WTC11 (cell line): ENCODE measurements at regions not wholly inside any gene's neighbourhood (a gene's known extent, or its start where the extent isn't known, plus 50 kb on each side); places are given as distances from the start of the nearest gene placed in this dataset.

ENCODE experiments used
- ATAC-seq: fragments of 200-7000 bp; cut with Tn5 transposase; 2 replicates; pipeline ENCODE4 v1.10.0; 2021; ENCODE audit warnings: mild to moderate bottlenecking, moderate library complexity
- CTCF ChIA-PET: fragments of 300-600 bp; sonication (Branson Sonifier 250); formaldehyde crosslinking; loops from one replicate; lab custom pipeline; 2021; ENCODE audit warnings: antibody characterized with exemption; lab: Charles Lee
- POLR2A ChIA-PET: fragments of 350-600 bp; sonication (Branson Sonifier 250); formaldehyde crosslinking; loops from one replicate; lab custom pipeline; 2021; ENCODE audit warnings: antibody characterized with exemption; lab: Charles Lee
- DNase-seq: peaks from one replicate; pipeline ENCODE4 v3.0.0; 2021; ENCODE audit warnings: low spot score
- H3K27ac Mint-ChIP-seq: 2 replicates; pipeline ENCODE4 v1.8.0; 2021; ENCODE audit warnings: mixed read lengths
- H3K27me3 Mint-ChIP-seq: 2 replicates; pipeline ENCODE4 v1.8.0; 2021; ENCODE audit warnings: low read depth, mild to moderate bottlenecking, moderate library complexity, mixed read lengths
- H3K36me3 Mint-ChIP-seq: 2 replicates; pipeline ENCODE4 v1.8.0; 2021; ENCODE audit warnings: mixed read lengths
- H3K4me1 Mint-ChIP-seq: 2 replicates; pipeline ENCODE4 v1.8.0; 2022; ENCODE audit warnings: mixed read lengths
- H3K4me3 Mint-ChIP-seq: 2 replicates; pipeline ENCODE4 v1.8.0; 2021; ENCODE audit warnings: mild to moderate bottlenecking, moderate library complexity, mixed read lengths
- H3K9me3 Mint-ChIP-seq: 2 replicates; pipeline ENCODE4 v1.8.0; 2021; ENCODE audit warnings: mixed read lengths
- AR ChIP-seq: fragments of 250-450 bp; sonication (Bioruptor Pico); IDR thresholded peaks from 2 replicates; pipeline ENCODE4 v1.9.0; 2021; ENCODE audit warnings: mild to moderate bottlenecking
- ATF1 ChIP-seq: sonication (generic); formaldehyde crosslinking; IDR thresholded peaks from 2 replicates; pipeline ENCODE4 v1.8.1; 2023; ENCODE audit warnings: mild to moderate bottlenecking, moderate library complexity, missing genetic modification reagents
- E2F5 ChIP-seq: sonication (generic); formaldehyde crosslinking; IDR thresholded peaks from 2 replicates; pipeline ENCODE4 v1.8.1; 2022; ENCODE audit warnings: mild to moderate bottlenecking, moderate library complexity, missing genetic modification reagents
- ESRRA ChIP-seq: sonication (generic); formaldehyde crosslinking; IDR thresholded peaks from 2 replicates; pipeline ENCODE4 v1.8.1; 2022; ENCODE audit warnings: mild to moderate bottlenecking, missing genetic modification reagents, borderline replicate concordance
- FOXK1 ChIP-seq: sonication (generic); formaldehyde crosslinking; IDR thresholded peaks from 2 replicates; pipeline ENCODE4 v1.8.0; 2022; ENCODE audit warnings: mild to moderate bottlenecking, moderate library complexity, missing genetic modification reagents
- GRHL2 ChIP-seq: fragments of 250-450 bp; sonication (Bioruptor Pico); IDR thresholded peaks from 2 replicates; pipeline ENCODE4 v1.8.0; 2022; ENCODE audit warnings: mild to moderate bottlenecking, moderate library complexity; ENCODE audit not compliant: insufficient replicate concordance, severe bottlenecking
- HMGA2 ChIP-seq: fragments of 250-450 bp; sonication (Bioruptor Pico); IDR thresholded peaks from 2 replicates; pipeline ENCODE4 v1.4.0; 2021; ENCODE audit warnings: mild to moderate bottlenecking, moderate library complexity
- HMGXB4 ChIP-seq: sonication (generic); formaldehyde crosslinking; IDR thresholded peaks from 2 replicates; pipeline ENCODE4 v1.8.1; 2023; ENCODE audit warnings: mild to moderate bottlenecking, moderate library complexity, missing genetic modification reagents
- NFATC4 ChIP-seq: fragments of 250-450 bp; sonication (Bioruptor Pico); IDR thresholded peaks from 2 replicates; pipeline ENCODE4 v1.9.0; 2021; ENCODE audit warnings: mild to moderate bottlenecking
- NR1H2 ChIP-seq: sonication (generic); formaldehyde crosslinking; IDR thresholded peaks from 2 replicates; pipeline ENCODE4 v1.9.0; 2021; ENCODE audit warnings: mild to moderate bottlenecking, moderate library complexity, missing genetic modification reagents
- PRDM15 ChIP-seq: sonication (generic); formaldehyde crosslinking; IDR thresholded peaks from 2 replicates; pipeline ENCODE4 v1.8.0; 2022; ENCODE audit warnings: missing genetic modification reagents
- SMAD3 ChIP-seq: sonication (generic); formaldehyde crosslinking; IDR thresholded peaks from 2 replicates; pipeline ENCODE4 v1.8.0; 2022; ENCODE audit warnings: missing genetic modification reagents, mild to moderate bottlenecking, borderline replicate concordance
- SP1 ChIP-seq: sonication (generic); formaldehyde crosslinking; conservative IDR thresholded peaks from 2 replicates; pipeline ENCODE4 v1.8.1; 2022; ENCODE audit warnings: missing genetic modification reagents
- ZNF219 ChIP-seq: sonication (generic); formaldehyde crosslinking; IDR thresholded peaks from 2 replicates; pipeline ENCODE4 v1.8.0; 2023; ENCODE audit warnings: missing genetic modification reagents, mild to moderate bottlenecking, borderline replicate concordance
- ZNF281 ChIP-seq: sonication (generic); formaldehyde crosslinking; IDR thresholded peaks from 2 replicates; pipeline ENCODE4 v1.8.0; 2023; ENCODE audit warnings: mild to moderate bottlenecking, missing genetic modification reagents
- TF ChIP-seq, protein P1 (sequence below): sonication (generic); formaldehyde crosslinking; IDR thresholded peaks from 2 replicates; pipeline ENCODE4 v1.8.1; 2022; ENCODE audit warnings: mild to moderate bottlenecking, missing genetic modification reagents, moderate library complexity, borderline replicate concordance

DNA sequence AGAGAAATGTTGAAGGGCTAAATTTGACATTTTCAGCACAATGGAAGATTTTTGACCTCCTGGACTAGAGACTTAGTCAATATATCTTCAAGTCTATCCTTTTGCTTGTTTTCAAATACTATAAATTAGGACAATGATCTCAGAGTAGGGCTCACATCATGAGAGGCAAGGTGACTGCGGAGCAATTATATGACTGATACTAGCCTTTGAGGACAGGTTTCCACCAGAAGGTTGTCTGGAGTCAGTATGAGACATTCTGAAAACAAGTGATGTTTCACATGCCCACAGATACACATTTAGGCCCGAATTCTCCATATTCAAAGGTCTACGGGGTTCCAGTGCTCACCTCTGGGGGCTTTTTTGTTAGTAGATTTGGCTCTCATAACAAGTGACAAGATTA, 142.3 kb upstream of the SAMSN1 start:
- Mint-ChIP-seq H3K36me3 (peaks cover 2% of the 10 kb centered on the region; the same call in 1 of the 2 replicates), H3K27ac (no peak overlapping the region), H3K27me3 (no peaks in the 10 kb centered on the region; the same call in 1 of the 2 replicates), H3K9me3 (peaks cover 19% of the 10 kb centered on the region), H3K4me1 (peaks cover 25% of the 10 kb centered on the region), H3K4me3 (no peak overlapping the region)
- ChIA-PET CTCF (no interaction called here), POLR2A (no interaction called here)
- no peak for DNase-seq
- TF ChIP-seq E2F5 (CRISPR knock-in tag) (no peak), ATF1 (CRISPR knock-in tag) (no peak)
- ATAC-seq, result no peak

- POLR2A ChIA-PET, result no interaction called here
- DNase-seq, result no peak
- H3K9me3 Mint-ChIP-seq, result peaks cover 19% of the 10 kb centered on the region
- TF ChIP-seq SMAD3 (CRISPR knock-in tag) (no peak), FOXK1 (CRISPR knock-in tag) (no peak), ZNF281 (no peak), NR1H2 (CRISPR knock-in tag) (no peak), HMGA2 (CRISPR knock-in tag) (no peak), HMGXB4 (CRISPR knock-in tag) (no peak), NFATC4 (CRISPR knock-in tag) (no peak), AR (CRISPR knock-in tag) (no peak)
- TF ChIP-seq, all 79 proteins: peak for 0
- Mint-ChIP-seq H3K4me3 (no peak overlapping the region), H3K27ac (no peak overlapping the region), H3K27me3 (no peaks in the 10 kb centered on the region; the same call in 1 of the 2 replicates), H3K36me3 (peaks cover 2% of the 10 kb centered on the region; the same call in 1 of the 2 replicates), H3K4me1 (peaks cover 28% of the 10 kb centered on the region)
- ATAC-seq, result no peak
- CTCF ChIA-PET, result no interaction called here
These were observed 141.1 kb upstream of the SAMSN1 start for GRCh38 chr21:14687268-14687625.

DNA sequence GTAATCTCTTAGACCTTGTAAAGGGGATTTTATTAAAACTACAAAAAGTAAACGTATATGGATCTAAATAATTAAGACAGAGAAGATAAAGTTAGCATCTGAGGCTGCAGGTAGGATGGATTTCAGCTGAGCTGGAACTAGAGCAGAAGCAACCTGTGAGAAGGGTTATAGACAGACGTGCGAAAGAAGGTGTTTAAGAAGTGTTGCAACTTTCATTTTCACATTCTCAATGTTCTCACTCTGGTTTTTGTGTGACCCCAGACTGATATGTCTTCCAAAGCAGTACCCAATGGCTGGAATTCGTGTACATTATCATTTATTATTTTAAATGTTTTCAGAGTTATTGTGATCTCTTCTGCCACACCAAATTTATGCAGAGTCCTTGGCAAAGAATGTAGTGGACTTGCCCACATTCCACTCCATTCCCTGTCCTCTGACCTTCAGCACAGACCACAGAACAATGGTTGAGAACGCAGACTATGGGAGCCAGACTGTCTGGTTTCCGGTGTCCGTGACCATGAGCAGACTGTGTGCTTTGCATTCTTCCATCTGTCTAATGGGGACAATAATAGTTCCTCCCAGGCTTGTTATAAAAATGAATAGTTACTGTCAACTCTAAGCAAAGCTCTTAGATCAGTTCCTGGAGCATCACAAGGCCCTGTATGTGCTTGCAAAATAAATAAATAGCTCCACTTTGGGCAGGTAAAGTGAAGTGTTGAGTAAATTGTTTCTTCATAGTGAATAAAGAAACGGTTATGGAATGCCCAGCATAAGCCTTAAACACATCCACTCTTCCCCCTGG, 140.6 kb upstream of the SAMSN1 start:
- H3K27me3 Mint-ChIP-seq, result no peaks in the 10 kb centered on the region; the same call in 1 of the 2 replicates
- H3K4me1 Mint-ChIP-seq, result peaks cover 30% of the 10 kb centered on the region
- peaks cover 19% of the 10 kb centered on the region for H3K9me3 Mint-ChIP-seq
- ChIA-PET CTCF (no interaction called here), POLR2A (no interaction called here)
- DNase-seq, result no peak
- peaks cover 2% of the 10 kb centered on the region; the same call in 1 of the 2 replicates for H3K36me3 Mint-ChIP-seq
- no peak overlapping the region for H3K4me3 Mint-ChIP-seq
- no peak for ATAC-seq
- no peak overlapping the region for H3K27ac Mint-ChIP-seq
- TF ChIP-seq GRHL2 (CRISPR knock-in tag) (no peak), ESRRA (CRISPR knock-in tag) (no peak), ZNF219 (CRISPR knock-in tag) (no peak), PRDM15 (CRISPR knock-in tag) (no peak), E2F5 (CRISPR knock-in tag) (no peak), SP1 (CRISPR knock-in tag) (no peak)
- TF ChIP-seq, protein P1, sequence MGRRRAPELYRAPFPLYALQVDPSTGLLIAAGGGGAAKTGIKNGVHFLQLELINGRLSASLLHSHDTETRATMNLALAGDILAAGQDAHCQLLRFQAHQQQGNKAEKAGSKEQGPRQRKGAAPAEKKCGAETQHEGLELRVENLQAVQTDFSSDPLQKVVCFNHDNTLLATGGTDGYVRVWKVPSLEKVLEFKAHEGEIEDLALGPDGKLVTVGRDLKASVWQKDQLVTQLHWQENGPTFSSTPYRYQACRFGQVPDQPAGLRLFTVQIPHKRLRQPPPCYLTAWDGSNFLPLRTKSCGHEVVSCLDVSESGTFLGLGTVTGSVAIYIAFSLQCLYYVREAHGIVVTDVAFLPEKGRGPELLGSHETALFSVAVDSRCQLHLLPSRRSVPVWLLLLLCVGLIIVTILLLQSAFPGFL (CRISPR knock-in tag), result no peak
